ENCODE measurements at regions not wholly inside any gene's neighbourhood (a gene's known extent, or its start where the extent isn't known, plus 50 kb on each side); places are given as distances from the start of the nearest gene placed in this dataset.

DNA sequence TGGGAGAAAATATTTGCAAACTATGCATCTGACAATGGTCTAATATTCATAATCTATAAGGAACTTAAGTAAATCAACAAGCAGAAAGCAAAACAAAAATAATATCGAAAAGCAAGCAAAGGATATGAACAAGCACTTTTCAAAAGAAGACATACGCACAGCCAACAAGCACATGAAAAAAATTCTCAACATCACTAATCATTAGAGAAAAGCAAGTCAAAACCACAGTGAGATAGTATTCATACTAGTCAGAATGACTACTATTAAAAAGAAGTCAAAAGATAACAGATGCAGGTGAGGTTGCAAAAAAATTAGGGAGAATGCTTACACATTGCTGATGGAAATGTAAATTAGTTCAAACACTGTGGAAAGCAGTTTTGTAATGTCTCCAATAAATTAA is 410.2 kb downstream of the MMUT start:
- CTCF ChIA-PET, result no interaction called here
- POLR2A ChIA-PET, result no interaction called here

GRCh38 chr6:49051281-49051680 is 411.8 kb downstream of the MMUT start:
- Histone ChIP-seq H3K9me2 (ENCODE audit: insufficient read depth) (no peaks in the 10 kb centered on the region), H3K4me1 (ENCODE audit: control insufficient read depth in 1 of 2, insufficient read depth in 2 of 2, low read length in 2 of 2) (no peaks in the 10 kb centered on the region), H3K36me3 (ENCODE audit: control insufficient read depth in 1 of 2, insufficient read depth in 2 of 2, low read length in 2 of 2) (no peaks in the 10 kb centered on the region), H3K4me3 (replicated peaks in 1 of 2; ENCODE audit: low read depth in 1 of 2, low read length in 2 of 2) (no peak overlapping the region), H3K27me3 (ENCODE audit: insufficient read depth, low read length) (no peaks in the 10 kb centered on the region), H3K9ac (ENCODE audit: low read length) (no peak overlapping the region), H3K79me2 (ENCODE audit: insufficient read depth, low read length) (no peaks in the 10 kb centered on the region), H3K27ac (ENCODE audit: low read depth, low read length) (no peak overlapping the region), H3K4me2 (ENCODE audit: low read length) (no peak overlapping the region), H4K20me1 (ENCODE audit: insufficient read depth) (no peaks in the 10 kb centered on the region), H2AFZ (ENCODE audit: low read depth, low read length, poor library complexity, severe bottlenecking) (no peak overlapping the region), H3K9me3 (ENCODE audit: control insufficient read depth in 1 of 2, insufficient read depth in 1 of 2, low read depth in 1 of 2, low read length in 2 of 2) (no peaks in the 10 kb centered on the region)
- ChIA-PET CTCF (no interaction called here), RAD21 (ENCODE audit: low non-redundant PET in 1 of 2, low total read pairs in 2 of 2, uncharacterized antibody in 2 of 2, unreplicated experiment in 2 of 2) (no interaction called here), POLR2A (no interaction called here)
- intact Hi-C loops (cut with micrococcal nuclease), result no loop called here
- ATAC-seq (no peak), DNase-seq (ENCODE audit: low read depth, low spot score) (no peak)
- no TSS peak for BruUV-seq (replicated peaks)
- no peak for TF ChIP-seq ZNF274 (IDR thresholded peaks at IDR 0.05; ENCODE audit: low read depth, low read length)
- TF ChIP-seq RAD21 (IDR thresholded peaks at IDR 0.05; ENCODE audit: low read depth), result no peak
- TF ChIP-seq EZH2 (IDR thresholded peaks at IDR 0.05), result no peak
- TF ChIP-seq, protein P1, sequence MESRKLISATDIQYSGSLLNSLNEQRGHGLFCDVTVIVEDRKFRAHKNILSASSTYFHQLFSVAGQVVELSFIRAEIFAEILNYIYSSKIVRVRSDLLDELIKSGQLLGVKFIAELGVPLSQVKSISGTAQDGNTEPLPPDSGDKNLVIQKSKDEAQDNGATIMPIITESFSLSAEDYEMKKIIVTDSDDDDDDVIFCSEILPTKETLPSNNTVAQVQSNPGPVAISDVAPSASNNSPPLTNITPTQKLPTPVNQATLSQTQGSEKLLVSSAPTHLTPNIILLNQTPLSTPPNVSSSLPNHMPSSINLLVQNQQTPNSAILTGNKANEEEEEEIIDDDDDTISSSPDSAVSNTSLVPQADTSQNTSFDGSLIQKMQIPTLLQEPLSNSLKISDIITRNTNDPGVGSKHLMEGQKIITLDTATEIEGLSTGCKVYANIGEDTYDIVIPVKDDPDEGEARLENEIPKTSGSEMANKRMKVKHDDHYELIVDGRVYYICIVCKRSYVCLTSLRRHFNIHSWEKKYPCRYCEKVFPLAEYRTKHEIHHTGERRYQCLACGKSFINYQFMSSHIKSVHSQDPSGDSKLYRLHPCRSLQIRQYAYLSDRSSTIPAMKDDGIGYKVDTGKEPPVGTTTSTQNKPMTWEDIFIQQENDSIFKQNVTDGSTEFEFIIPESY (IDR thresholded peaks at IDR 0.05; ENCODE audit: extremely low read depth, insufficient replicate concordance, low read length), result no peak
- TF ChIP-seq ZFX (IDR thresholded peaks at IDR 0.05), result no peak
- TF ChIP-seq CBX3 (IDR thresholded peaks at IDR 0.05; ENCODE audit: low read depth), result no peak
- no peak for TF ChIP-seq FOSL1 (IDR thresholded peaks at IDR 0.05; ENCODE audit: low read depth)
- no peak for TF ChIP-seq SP1 (IDR thresholded peaks at IDR 0.05; ENCODE audit: low read depth)
- no peak for TF ChIP-seq ELF1 (IDR thresholded peaks at IDR 0.05; ENCODE audit: borderline replicate concordance, low read depth)
- no peak for TF ChIP-seq POLR2A (IDR thresholded peaks at IDR 0.05; ENCODE audit: borderline replicate concordance, extremely low read depth, insufficient read depth, insufficient read length)
- no peak for TF ChIP-seq EZH2phosphoT487 (IDR thresholded peaks at IDR 0.05; ENCODE audit: borderline replicate concordance)

More for the DNA sequence above, 410.2 kb downstream of the MMUT start:
- H2AFZ ChIP-seq (ENCODE audit: low read depth, low read length, poor library complexity, severe bottlenecking), result no peak overlapping the region
- TF ChIP-seq, protein P2, sequence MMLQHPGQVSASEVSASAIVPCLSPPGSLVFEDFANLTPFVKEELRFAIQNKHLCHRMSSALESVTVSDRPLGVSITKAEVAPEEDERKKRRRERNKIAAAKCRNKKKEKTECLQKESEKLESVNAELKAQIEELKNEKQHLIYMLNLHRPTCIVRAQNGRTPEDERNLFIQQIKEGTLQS (IDR thresholded peaks at IDR 0.05), result no peak
- no peak for TF ChIP-seq CTCF (IDR thresholded peaks at IDR 0.05 in 2 of 3, conservative IDR thresholded peaks at IDR 0.05 in 1 of 3; ENCODE audit: borderline replicate concordance in 1 of 3, insufficient read depth in 1 of 3, low read depth in 2 of 3, low read length in 2 of 3)
- no peaks in the 10 kb centered on the region for H4K20me1 ChIP-seq (ENCODE audit: insufficient read depth)
- no peaks in the 10 kb centered on the region for H3K79me2 ChIP-seq (ENCODE audit: insufficient read depth, low read length)
- no peaks in the 10 kb centered on the region for H3K9me2 ChIP-seq (ENCODE audit: insufficient read depth)
- no peak overlapping the region for H3K4me2 ChIP-seq (ENCODE audit: low read length)
- no peak for DNase-seq (ENCODE audit: low read depth, low spot score)
- no peak overlapping the region for H3K9ac ChIP-seq (ENCODE audit: low read length)
- no peak overlapping the region for H3K4me3 ChIP-seq (replicated peaks in 1 of 2; ENCODE audit: low read depth in 1 of 2, low read length in 2 of 2)
- BruUV-seq (replicated peaks), result no TSS peak
- no peaks in the 10 kb centered on the region for H3K27me3 ChIP-seq (ENCODE audit: insufficient read depth, low read length)
- intact Hi-C loops (cut with micrococcal nuclease), result no loop called here
- RAD21 ChIA-PET (ENCODE audit: low non-redundant PET in 1 of 2, low total read pairs in 2 of 2, uncharacterized antibody in 2 of 2, unreplicated experiment in 2 of 2), result no interaction called here
- H3K36me3 ChIP-seq (ENCODE audit: control insufficient read depth in 1 of 2, insufficient read depth in 2 of 2, low read length in 2 of 2), result no peaks in the 10 kb centered on the region
- no peak for ATAC-seq
- H3K4me1 ChIP-seq (ENCODE audit: control insufficient read depth in 1 of 2, insufficient read depth in 2 of 2, low read length in 2 of 2), result no peaks in the 10 kb centered on the region
- H3K9me3 ChIP-seq (ENCODE audit: control insufficient read depth in 1 of 2, insufficient read depth in 1 of 2, low read depth in 1 of 2, low read length in 2 of 2), result no peaks in the 10 kb centered on the region
- H3K27ac ChIP-seq (ENCODE audit: low read depth, low read length), result no peak overlapping the region
